Body of pancreas (tissue), 4 donors: ENCODE measurements at regions not wholly inside any gene's neighbourhood (a gene's known extent, or its start where the extent isn't known, plus 50 kb on each side); places are given as distances from the start of the nearest gene placed in this dataset.
A peak's percentile ranks its signal among the peaks of the same experiment; 100 is the strongest.

ENCODE experiments used
- ATAC-seq: fragments of 150-250 bp; one replicate; pipeline ENCODE4 v1.9.1; 2016
- DNase-seq, 4 donors: peaks; one replicate each; pipeline ENCODE4 v3.0.0-alpha.2; 2019
- H3K27ac ChIP-seq, 4 donors: fragments of 200-600 bp; sonication (generic); 1 replicate in 3 of 4; 2 replicates in 1 of 4; pipeline versions ENCODE4 v1.5.1 to v1.6.1; 2016 to 2019; ENCODE audit warnings: mild to moderate bottlenecking in 1 of 4, mixed read lengths in 1 of 4, moderate library complexity in 1 of 4
- H3K27me3 ChIP-seq, 2 donors: fragments of 200-600 bp; sonication (generic); one replicate each; pipeline ENCODE4 v1.6.0; 2016; ENCODE audit warnings: mild to moderate bottlenecking in 1 of 2
- H3K36me3 ChIP-seq, 2 donors: fragments of 200-600 bp; sonication (generic); replicated peaks in 1 of 2; 2 replicates each; pipeline ENCODE4 v1.5.1; 2016; ENCODE audit warnings: low read depth in 2 of 2; ENCODE audit not compliant: insufficient read depth in 1 of 2
- H3K4me1 ChIP-seq: fragments of 200-600 bp; sonication (generic); one replicate; pipeline ENCODE4 v1.6.0; 2016
- H3K4me3 ChIP-seq, 2 donors: fragments of 200-600 bp; sonication (generic); 1 replicate in 1 of 2; 2 replicates in 1 of 2; pipeline ENCODE4 v1.5.1; 2016 to 2019
- H3K9me3 ChIP-seq, 3 donors: fragments of 200-600 bp; sonication (generic); 1 replicate in 2 of 3; 2 replicates in 1 of 3; pipeline ENCODE4 v1.5.1; 2016
- CTCF ChIP-seq, 7 experiments: fragments of 450-650 bp in 4 of 7; fragments of 200-600 bp in 3 of 7; sonication (generic) in 3 of 7; IDR thresholded peaks; one replicate each; pipeline ENCODE4 v1.5.1; 2016 to 2019; ENCODE audit warnings: antibody characterized with exemption in 7 of 7
- POLR2A ChIP-seq, 3 donors: fragments of 450-650 bp; IDR thresholded peaks; one replicate each; pipeline ENCODE4 v1.6.1; 2016; ENCODE audit warnings: antibody characterized with exemption in 3 of 3, mild to moderate bottlenecking in 2 of 3
- WGBS, 2 donors: methylation state at CpG; one replicate each; pipeline ENCODE4 v1.1.5; 2017; 5-methylcytosine and 5-hydroxymethylcytosine counted together
- intact Hi-C: fragments of 100-400 bp; cut with DNase I; formaldehyde crosslinking; loops from one replicate; pipeline ENCODE4 v1.15.1; 2023

- intact Hi-C loops: no loop called here
- 70 to 77% methylated on average over 6 of the region's 6 CpGs for WGBS, 2 donors
- Histone ChIP-seq H3K4me1 (no peaks in the 10 kb centered on the region), H3K36me3 (no peaks in the 10 kb centered on the region), H3K27ac (no peak overlapping the region), H3K9me3 (no peaks in the 10 kb centered on the region), H3K27me3 (no peaks in the 10 kb centered on the region), H3K4me3 (no peak overlapping the region)
- DNase-seq: no peak
- no peak for ATAC-seq
- TF ChIP-seq CTCF (IDR thresholded peaks at IDR 0.05) (no peak), POLR2A (IDR thresholded peaks at IDR 0.05) (no peak)
Observed at GRCh38 chr5:33240558-33240957, 200.2 kb upstream of the TARS1 start.

DNA sequence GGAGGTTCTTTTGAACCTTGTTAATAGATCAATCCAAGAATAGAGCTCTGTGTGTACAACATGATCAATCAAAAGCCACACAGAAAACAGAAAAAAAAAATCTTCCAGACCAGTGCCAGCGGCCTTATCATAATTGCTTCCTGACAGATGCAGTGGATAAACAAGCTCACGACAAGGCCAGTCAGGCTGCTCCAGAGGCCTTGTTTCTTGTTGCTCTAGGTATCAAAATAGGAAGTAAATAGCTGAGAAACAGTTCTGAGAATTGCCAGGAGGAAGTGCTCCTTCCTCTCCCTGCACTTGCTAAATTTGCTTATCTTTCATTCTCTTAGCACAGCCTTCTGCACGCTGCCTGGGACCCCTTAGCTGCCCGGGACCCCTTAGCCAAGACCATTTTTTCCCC is 199.0 kb upstream of the TARS1 start:
- no peaks in the 10 kb centered on the region for H3K27me3 ChIP-seq
- H3K36me3 ChIP-seq: no peaks in the 10 kb centered on the region
- DNase-seq (peak in 1 of 4 donors; percentile 11), ATAC-seq (no peak)
- WGBS, 2 donors: 8 to 10% methylated on average over 4 of the region's 4 CpGs
- no peaks in the 10 kb centered on the region for H3K9me3 ChIP-seq
- H3K4me3 ChIP-seq: no peak overlapping the region
- intact Hi-C loops: no loop called here
- TF ChIP-seq POLR2A (IDR thresholded peaks at IDR 0.05) (no peak), CTCF (IDR thresholded peaks at IDR 0.05) (no peak)
- H3K4me1 ChIP-seq: no peaks in the 10 kb centered on the region
- no peak overlapping the region for H3K27ac ChIP-seq

- no peaks in the 10 kb centered on the region for H3K9me3 ChIP-seq
- DNase-seq (no peak), ATAC-seq (no peak)
- H3K4me1 ChIP-seq: no peaks in the 10 kb centered on the region
- intact Hi-C loops: no loop called here
- 54 to 70% methylated on average over 2 of the region's 2 CpGs for WGBS, 2 donors
- no peak overlapping the region for H3K27ac ChIP-seq
- no peak overlapping the region for H3K4me3 ChIP-seq
- no peaks in the 10 kb centered on the region for H3K27me3 ChIP-seq
- TF ChIP-seq POLR2A (IDR thresholded peaks at IDR 0.05): no peak
- no peak for TF ChIP-seq CTCF (IDR thresholded peaks at IDR 0.05)
- no peaks in the 10 kb centered on the region for H3K36me3 ChIP-seq
Observed at GRCh38 chr5:33242277-33242676, 198.5 kb upstream of the TARS1 start.

- Histone ChIP-seq H3K27ac (no peak overlapping the region), H3K4me1 (no peaks in the 10 kb centered on the region), H3K36me3 (no peaks in the 10 kb centered on the region), H3K27me3 (no peaks in the 10 kb centered on the region), H3K9me3 (no peaks in the 10 kb centered on the region), H3K4me3 (no peak overlapping the region)
- 57 to 68% methylated on average over 4 of the region's 4 CpGs for WGBS, 2 donors
- intact Hi-C loops: no loop called here
- ATAC-seq: no peak
- TF ChIP-seq CTCF (IDR thresholded peaks at IDR 0.05): no peak
- TF ChIP-seq POLR2A (IDR thresholded peaks at IDR 0.05): no peak
- no peak for DNase-seq
Observed at GRCh38 chr5:33244441-33245150, 196.2 kb upstream of the TARS1 start.

DNA sequence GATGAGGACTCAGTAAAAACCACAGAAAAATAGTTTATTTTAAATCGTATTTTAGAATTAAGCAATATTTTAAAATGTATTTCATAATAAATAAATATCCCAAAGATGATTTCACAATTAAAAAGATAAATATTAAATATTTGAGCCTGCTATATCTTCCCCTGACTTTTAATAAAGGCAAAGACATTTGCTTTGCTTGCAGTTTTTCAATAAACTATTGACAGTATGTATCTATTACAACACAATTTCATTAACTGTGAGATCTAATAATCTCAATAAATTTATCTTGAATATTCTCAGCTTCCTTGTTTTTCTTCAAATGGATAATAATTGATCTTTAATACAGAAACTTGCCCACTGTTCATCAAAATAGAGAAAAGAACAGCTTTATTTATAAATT is 186.2 kb upstream of the TARS1 start:
- TF ChIP-seq POLR2A (IDR thresholded peaks at IDR 0.05) (no peak), CTCF (IDR thresholded peaks at IDR 0.05) (no peak)
- ATAC-seq: no peak
- H3K9me3 ChIP-seq: no peaks in the 10 kb centered on the region
- DNase-seq: no peak
- H3K4me1 ChIP-seq: no peaks in the 10 kb centered on the region
- no peak overlapping the region for H3K4me3 ChIP-seq
- intact Hi-C loops: no loop called here
- 36 to 57% methylated on average over 1 of the region's 1 CpG for WGBS, 2 donors
- H3K27me3 ChIP-seq: no peaks in the 10 kb centered on the region
- no peaks in the 10 kb centered on the region for H3K36me3 ChIP-seq
- no peak overlapping the region for H3K27ac ChIP-seq
